K562 (cell line): ENCODE measurements at regions not wholly inside any gene's neighbourhood (a gene's known extent, or its start where the extent isn't known, plus 50 kb on each side); places are given as distances from the start of the nearest gene placed in this dataset.

Experiments
- CSDE1 ChIP-seq, 2 experiments: fragments of 450-650 bp; IDR thresholded peaks; 2 replicates each; pipeline ENCODE4 v1.6.1; 2016; ENCODE audit warnings: mild to moderate bottlenecking in 1 of 2
- POLR3G ChIP-seq: IDR thresholded peaks from 2 replicates; pipeline ENCODE4 v1.6.1; 2011; ENCODE audit not compliant: insufficient read length, insufficient replicate concordance; ENCODE audit errors: extremely low read depth
- STAT5B ChIP-seq: fragments of 250-450 bp; sonication (Bioruptor Pico); IDR thresholded peaks from 2 replicates; pipeline ENCODE4 v1.8.0; 2021; ENCODE audit warnings: mild to moderate bottlenecking, inconsistent platforms
- ZNF134 ChIP-seq: fragments of 250-450 bp; sonication (Bioruptor Pico); conservative IDR thresholded peaks from 2 replicates; pipeline ENCODE4 v1.4.0; 2020
- TF ChIP-seq, protein P1 (sequence below): sonication (generic); formaldehyde crosslinking; IDR thresholded peaks from 2 replicates; pipeline ENCODE4 v1.8.1; 2023; ENCODE audit warnings: mild to moderate bottlenecking, missing genetic modification reagents, moderate library complexity
- TF ChIP-seq, protein P2 (sequence below), 2 experiments: fragments of 450-650 bp in 1 of 2; sonication (generic) in 1 of 2; formaldehyde crosslinking in 1 of 2; IDR thresholded peaks; 2 replicates each; pipeline versions ENCODE4 v1.7.1 to v1.9.0; 2016 to 2022; ENCODE audit warnings: inconsistent platforms in 1 of 2, mild to moderate bottlenecking in 1 of 2, missing genetic modification reagents in 1 of 2
- TF ChIP-seq, protein P3 (sequence below): sonication (generic); IDR thresholded peaks from 2 replicates; pipeline ENCODE4 v1.6.1; 2016
- TF ChIP-seq, protein P4 (sequence below), 2 experiments: fragments of 450-650 bp in 1 of 2; sonication (generic) in 1 of 2; formaldehyde crosslinking in 1 of 2; IDR thresholded peaks in 1 of 2; conservative IDR thresholded peaks in 1 of 2; 2 replicates each; pipeline versions ENCODE4 v1.6.1 to v1.8.1; 2016 to 2023; ENCODE audit warnings: mild to moderate bottlenecking in 2 of 2, moderate library complexity in 2 of 2, inconsistent platforms in 1 of 2, missing genetic modification reagents in 1 of 2
- TF ChIP-seq, protein P5 (sequence below): fragments of 200-800 bp; sonication (Bioruptor generic); IDR thresholded peaks from 2 replicates; pipeline ENCODE4 v1.6.1; 2017; ENCODE audit warnings: missing genetic modification characterization, missing compliant biosample characterization
- TF ChIP-seq, protein P6 (sequence below): fragments of 450-650 bp; IDR thresholded peaks from 2 replicates; pipeline ENCODE4 v1.6.1; 2016

DNA sequence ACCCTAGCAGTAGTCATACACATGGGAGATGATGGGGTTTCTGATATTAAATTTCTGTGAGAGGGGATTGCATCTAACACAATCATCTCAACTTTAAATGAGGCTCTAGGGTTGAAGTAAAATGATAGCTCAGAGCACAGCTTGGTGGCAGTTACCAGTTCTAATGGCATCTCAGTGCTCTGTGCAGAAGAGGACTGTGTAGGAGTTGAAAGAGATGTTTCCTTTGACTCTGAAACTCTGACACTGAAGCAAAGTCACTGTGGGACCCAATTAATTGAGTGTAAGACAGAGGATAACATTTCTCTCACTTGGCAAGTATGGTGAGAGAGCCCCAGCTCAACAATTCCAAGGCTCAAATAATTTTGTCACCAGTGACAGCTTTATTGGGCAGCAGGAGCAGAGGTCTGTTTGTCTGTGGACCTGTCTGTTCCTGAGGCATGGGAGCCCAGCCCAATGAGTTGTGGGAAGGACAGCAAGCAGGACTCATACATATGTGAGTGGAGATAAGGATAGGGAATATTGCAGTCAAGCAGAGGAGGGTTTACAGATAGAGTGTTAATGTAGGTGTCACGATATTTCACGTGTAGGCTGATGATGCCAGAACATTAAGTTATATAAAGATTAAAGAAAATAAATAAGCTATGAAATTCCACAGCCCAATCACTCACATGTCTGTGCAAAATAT lies 76.7 kb upstream of the NAF1 start (continued):
- TF ChIP-seq, protein P1, sequence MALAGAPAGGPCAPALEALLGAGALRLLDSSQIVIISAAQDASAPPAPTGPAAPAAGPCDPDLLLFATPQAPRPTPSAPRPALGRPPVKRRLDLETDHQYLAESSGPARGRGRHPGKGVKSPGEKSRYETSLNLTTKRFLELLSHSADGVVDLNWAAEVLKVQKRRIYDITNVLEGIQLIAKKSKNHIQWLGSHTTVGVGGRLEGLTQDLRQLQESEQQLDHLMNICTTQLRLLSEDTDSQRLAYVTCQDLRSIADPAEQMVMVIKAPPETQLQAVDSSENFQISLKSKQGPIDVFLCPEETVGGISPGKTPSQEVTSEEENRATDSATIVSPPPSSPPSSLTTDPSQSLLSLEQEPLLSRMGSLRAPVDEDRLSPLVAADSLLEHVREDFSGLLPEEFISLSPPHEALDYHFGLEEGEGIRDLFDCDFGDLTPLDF (CRISPR knock-in tag) = no peak
- TF ChIP-seq, protein P2, sequence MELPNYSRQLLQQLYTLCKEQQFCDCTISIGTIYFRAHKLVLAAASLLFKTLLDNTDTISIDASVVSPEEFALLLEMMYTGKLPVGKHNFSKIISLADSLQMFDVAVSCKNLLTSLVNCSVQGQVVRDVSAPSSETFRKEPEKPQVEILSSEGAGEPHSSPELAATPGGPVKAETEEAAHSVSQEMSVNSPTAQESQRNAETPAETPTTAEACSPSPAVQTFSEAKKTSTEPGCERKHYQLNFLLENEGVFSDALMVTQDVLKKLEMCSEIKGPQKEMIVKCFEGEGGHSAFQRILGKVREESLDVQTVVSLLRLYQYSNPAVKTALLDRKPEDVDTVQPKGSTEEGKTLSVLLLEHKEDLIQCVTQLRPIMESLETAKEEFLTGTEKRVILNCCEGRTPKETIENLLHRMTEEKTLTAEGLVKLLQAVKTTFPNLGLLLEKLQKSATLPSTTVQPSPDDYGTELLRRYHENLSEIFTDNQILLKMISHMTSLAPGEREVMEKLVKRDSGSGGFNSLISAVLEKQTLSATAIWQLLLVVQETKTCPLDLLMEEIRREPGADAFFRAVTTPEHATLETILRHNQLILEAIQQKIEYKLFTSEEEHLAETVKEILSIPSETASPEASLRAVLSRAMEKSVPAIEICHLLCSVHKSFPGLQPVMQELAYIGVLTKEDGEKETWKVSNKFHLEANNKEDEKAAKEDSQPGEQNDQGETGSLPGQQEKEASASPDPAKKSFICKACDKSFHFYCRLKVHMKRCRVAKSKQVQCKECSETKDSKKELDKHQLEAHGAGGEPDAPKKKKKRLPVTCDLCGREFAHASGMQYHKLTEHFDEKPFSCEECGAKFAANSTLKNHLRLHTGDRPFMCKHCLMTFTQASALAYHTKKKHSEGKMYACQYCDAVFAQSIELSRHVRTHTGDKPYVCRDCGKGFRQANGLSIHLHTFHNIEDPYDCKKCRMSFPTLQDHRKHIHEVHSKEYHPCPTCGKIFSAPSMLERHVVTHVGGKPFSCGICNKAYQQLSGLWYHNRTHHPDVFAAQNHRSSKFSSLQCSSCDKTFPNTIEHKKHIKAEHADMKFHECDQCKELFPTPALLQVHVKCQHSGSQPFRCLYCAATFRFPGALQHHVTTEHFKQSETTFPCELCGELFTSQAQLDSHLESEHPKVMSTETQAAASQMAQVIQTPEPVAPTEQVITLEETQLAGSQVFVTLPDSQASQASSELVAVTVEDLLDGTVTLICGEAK (IDR thresholded peaks at IDR 0.05) = no peak
- TF ChIP-seq, protein P2 (CRISPR knock-in tag; IDR thresholded peaks at IDR 0.05) = no peak
- TF ChIP-seq, protein P3, sequence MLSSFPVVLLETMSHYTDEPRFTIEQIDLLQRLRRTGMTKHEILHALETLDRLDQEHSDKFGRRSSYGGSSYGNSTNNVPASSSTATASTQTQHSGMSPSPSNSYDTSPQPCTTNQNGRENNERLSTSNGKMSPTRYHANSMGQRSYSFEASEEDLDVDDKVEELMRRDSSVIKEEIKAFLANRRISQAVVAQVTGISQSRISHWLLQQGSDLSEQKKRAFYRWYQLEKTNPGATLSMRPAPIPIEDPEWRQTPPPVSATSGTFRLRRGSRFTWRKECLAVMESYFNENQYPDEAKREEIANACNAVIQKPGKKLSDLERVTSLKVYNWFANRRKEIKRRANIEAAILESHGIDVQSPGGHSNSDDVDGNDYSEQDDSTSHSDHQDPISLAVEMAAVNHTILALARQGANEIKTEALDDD = no peak
- TF ChIP-seq, protein P4, sequence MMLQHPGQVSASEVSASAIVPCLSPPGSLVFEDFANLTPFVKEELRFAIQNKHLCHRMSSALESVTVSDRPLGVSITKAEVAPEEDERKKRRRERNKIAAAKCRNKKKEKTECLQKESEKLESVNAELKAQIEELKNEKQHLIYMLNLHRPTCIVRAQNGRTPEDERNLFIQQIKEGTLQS (IDR thresholded peaks at IDR 0.05) = no peak
- TF ChIP-seq, protein P4 (CRISPR knock-in tag; conservative IDR thresholded peaks at IDR 0.05) = no peak
- no peak for TF ChIP-seq STAT5B (CRISPR knock-in tag)
- TF ChIP-seq, protein P5, sequence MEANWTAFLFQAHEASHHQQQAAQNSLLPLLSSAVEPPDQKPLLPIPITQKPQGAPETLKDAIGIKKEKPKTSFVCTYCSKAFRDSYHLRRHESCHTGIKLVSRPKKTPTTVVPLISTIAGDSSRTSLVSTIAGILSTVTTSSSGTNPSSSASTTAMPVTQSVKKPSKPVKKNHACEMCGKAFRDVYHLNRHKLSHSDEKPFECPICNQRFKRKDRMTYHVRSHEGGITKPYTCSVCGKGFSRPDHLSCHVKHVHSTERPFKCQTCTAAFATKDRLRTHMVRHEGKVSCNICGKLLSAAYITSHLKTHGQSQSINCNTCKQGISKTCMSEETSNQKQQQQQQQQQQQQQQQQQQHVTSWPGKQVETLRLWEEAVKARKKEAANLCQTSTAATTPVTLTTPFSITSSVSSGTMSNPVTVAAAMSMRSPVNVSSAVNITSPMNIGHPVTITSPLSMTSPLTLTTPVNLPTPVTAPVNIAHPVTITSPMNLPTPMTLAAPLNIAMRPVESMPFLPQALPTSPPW (CRISPR knock-in tag) = no peak
- no peak for TF ChIP-seq ZNF134 (CRISPR knock-in tag)
- TF ChIP-seq, protein P6, sequence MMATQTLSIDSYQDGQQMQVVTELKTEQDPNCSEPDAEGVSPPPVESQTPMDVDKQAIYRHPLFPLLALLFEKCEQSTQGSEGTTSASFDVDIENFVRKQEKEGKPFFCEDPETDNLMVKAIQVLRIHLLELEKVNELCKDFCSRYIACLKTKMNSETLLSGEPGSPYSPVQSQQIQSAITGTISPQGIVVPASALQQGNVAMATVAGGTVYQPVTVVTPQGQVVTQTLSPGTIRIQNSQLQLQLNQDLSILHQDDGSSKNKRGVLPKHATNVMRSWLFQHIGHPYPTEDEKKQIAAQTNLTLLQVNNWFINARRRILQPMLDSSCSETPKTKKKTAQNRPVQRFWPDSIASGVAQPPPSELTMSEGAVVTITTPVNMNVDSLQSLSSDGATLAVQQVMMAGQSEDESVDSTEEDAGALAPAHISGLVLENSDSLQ = peak; percentile 42
- TF ChIP-seq POLR3G = no peak
- no peak for TF ChIP-seq CSDE1 (IDR thresholded peaks at IDR 0.05)
